GM06990 (cell line): ENCODE measurements at regions not wholly inside any gene's neighbourhood (a gene's known extent, or its start where the extent isn't known, plus 50 kb on each side); places are given as distances from the start of the nearest gene placed in this dataset.
"Not testable (repeated sequence)": the region's sequence is repeated elsewhere in the genome, so short reads cannot be mapped to it uniquely, and the experiment has no call there.

Source experiments
- DNase-seq: peaks from one replicate; pipeline ENCODE4 v3.0.0-alpha.2; 2011; ENCODE audit not compliant: insufficient read length; ENCODE audit errors: extremely low read depth
- H3K27me3 ChIP-seq: replicated peaks from 2 replicates; pipeline ENCODE4 v1.6.0; 2011; ENCODE audit warnings: low read length; ENCODE audit not compliant: control insufficient read depth, insufficient read depth
- H3K36me3 ChIP-seq: 2 replicates; pipeline ENCODE4 v1.5.1; 2011; ENCODE audit warnings: low read length; ENCODE audit not compliant: control insufficient read depth, insufficient read depth
- H3K4me3 ChIP-seq: replicated peaks from 2 replicates; pipeline ENCODE4 v1.5.1; 2011; ENCODE audit warnings: low read depth, mild to moderate bottlenecking, control low read depth, low read length
- CTCF ChIP-seq: IDR thresholded peaks from 2 replicates; pipeline ENCODE4 v1.5.1; 2011; ENCODE audit warnings: low read length, control low read depth, mild to moderate bottlenecking, inconsistent platforms; ENCODE audit not compliant: insufficient read depth, poor library complexity, severe bottlenecking

DNA sequence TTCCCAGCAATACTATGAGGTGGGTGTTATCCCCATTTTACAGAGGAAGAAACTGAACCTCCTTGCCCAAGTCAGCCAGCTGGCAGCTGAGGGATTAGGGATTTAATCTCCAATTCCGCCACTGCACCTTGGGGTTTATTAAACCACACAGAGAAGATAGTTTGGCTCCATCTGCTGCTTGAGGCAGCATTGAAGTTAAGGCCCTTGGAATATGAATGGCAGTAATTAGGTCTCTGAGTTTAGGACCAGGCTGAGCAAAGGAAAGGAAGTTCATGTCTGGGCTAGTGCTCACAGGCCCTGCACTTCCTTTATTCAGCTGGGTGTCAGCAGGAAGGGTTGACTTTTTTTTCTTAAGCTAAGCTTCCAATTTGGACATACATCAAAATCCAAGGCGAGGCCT lies 86.9 kb upstream of the GDNF start:
- Histone ChIP-seq H3K27me3 (no peaks in the 10 kb centered on the region; the same call in 1 of the 2 replicates), H3K4me3 (no peak overlapping the region), H3K36me3 (no peaks in the 10 kb centered on the region)
- TF ChIP-seq CTCF, result no peak
- DNase-seq, result no peak

GRCh38 chr5:37921452-37921851 lies 81.6 kb upstream of the GDNF start:
- Histone ChIP-seq H3K36me3 (no peaks in the 10 kb centered on the region), H3K27me3 (peaks cover 1% of the 10 kb centered on the region; the same call in 1 of the 2 replicates), H3K4me3 (no peak overlapping the region)
- no peak for DNase-seq
- TF ChIP-seq CTCF, result no peak

DNA sequence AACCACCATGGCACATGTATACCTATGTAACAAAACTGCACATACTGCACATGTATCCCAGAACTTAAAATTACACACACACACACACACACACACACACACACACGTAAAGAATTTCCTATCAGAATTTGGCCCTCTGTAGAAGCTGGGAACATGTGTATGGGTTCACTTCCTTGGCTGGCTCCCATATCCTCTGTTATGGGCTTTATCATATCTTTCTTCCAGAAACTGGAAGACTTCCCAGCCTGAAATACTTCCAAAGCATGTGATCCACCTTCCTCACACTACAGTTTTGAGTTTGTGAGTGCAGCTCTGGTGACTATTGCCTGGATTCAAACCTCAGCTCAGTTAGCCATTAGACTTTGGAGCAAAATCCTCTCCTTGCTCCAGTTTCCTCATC lies 78.6 kb upstream of the GDNF start:
- Histone ChIP-seq H3K4me3 (no peak overlapping the region), H3K27me3 (peaks cover 3% of the 10 kb centered on the region), H3K36me3 (no peaks in the 10 kb centered on the region)
- DNase-seq, result no peak
- no peak for TF ChIP-seq CTCF

DNA sequence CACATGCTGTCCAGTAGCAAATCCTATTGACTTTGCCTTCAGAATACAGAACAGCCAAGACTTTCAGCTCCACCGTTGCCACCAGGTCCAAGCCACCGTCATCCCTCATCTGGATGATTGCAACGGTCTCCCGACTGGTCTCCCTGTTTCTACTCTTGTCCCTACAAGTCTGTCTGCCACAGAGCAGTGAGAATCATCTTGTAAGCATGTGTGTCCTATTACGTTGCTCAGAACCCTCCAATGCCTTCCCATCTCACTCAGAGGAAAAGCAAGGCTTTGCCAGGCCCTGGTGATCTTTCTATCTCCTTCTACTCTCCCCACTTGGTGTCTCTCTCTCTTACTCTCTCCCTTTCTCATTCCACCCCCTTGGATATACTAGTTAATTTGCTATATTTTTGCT lies 76.7 kb upstream of the GDNF start:
- Histone ChIP-seq H3K36me3 (no peaks in the 10 kb centered on the region), H3K27me3 (peaks cover 3% of the 10 kb centered on the region), H3K4me3 (no peak overlapping the region)
- no peak for DNase-seq
- no peak for TF ChIP-seq CTCF

- TF ChIP-seq CTCF, result no peak
- no peak for DNase-seq
- Histone ChIP-seq H3K27me3 (peaks cover 3% of the 10 kb centered on the region), H3K36me3 (no peaks in the 10 kb centered on the region), H3K4me3 (no peak overlapping the region)
Observed at GRCh38 chr5:37915097-37915736, 75.4 kb upstream of the GDNF start.

GRCh38 chr5:37909610-37910266 lies 69.9 kb upstream of the GDNF start:
- not testable (repeated sequence) for DNase-seq, H3K36me3 ChIP-seq, H3K27me3 ChIP-seq
- H3K4me3 ChIP-seq, result peak overlapping the region; percentile 30
